ENCODE measurements at regions not wholly inside any gene's neighbourhood (a gene's known extent, or its start where the extent isn't known, plus 50 kb on each side); places are given as distances from the start of the nearest gene placed in this dataset.

DNA sequence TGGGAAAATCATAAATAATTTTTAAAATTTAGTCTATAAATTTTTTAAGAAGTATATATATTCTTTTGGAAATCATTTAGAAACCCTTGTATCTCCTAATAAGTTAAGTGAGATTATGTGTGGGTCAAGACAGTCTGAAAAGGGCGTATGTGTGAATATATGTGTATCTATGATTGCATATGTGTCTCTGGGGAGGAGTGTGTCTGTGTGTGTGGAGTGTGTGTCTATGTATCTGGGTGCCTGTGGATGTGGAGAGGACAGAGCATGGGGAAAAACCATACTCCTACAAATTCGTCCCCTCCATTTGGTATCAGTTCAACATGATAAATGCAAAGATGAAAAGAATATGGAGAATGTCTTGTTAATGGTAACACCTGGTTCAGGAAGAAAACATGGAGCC, 342.0 kb upstream of the ACTBL2 start:
- DNase-seq, result no peak

DNA sequence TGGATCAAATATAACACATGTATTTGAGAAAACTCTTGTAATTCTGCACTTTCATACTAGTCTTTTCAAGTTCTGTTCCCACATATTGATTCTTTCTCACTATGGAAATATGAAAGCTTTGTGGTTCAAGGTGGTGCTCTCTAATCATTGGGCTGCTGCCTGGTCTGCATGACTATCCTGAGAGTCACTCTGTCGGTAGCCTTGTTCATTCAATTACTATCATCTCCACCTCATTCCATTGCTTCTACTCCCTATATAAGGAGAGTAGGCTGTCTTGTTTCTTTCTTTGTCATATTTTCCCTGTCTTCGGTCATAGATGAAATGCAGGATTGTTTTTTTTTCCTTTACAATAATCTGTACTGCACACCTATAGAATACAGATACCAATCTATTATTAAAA, 341.4 kb upstream of the ACTBL2 start:
- DNase-seq, result no peak

- DNase-seq, result no peak
Measured at GRCh38 chr5:57822651-57823050, 340.0 kb upstream of the ACTBL2 start.

- no peak for DNase-seq
Measured at GRCh38 chr5:57818397-57818796, 335.8 kb upstream of the ACTBL2 start.

DNA sequence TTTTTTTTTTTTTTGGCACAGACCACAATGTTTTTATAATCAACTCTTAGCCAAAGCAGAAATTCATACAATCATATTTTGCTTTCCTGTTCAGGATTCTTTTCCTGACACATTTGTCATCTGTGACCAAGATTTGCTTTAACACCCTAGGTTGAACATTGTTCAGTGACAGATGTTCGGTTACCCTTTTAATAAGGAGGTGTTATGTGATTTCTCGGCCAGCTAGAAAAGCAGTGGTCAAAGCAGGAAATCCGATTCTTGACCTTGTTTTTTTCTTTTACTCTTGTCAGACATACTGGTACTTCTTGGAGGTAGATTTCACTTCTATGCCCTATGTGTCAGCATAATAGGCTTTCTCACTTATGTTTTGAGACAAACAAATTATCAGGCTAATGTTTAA, 335.3 kb upstream of the ACTBL2 start:
- no peak for DNase-seq

GRCh38 chr5:57817001-57817453, 334.4 kb upstream of the ACTBL2 start:
- DNase-seq, result no peak

GRCh38 chr5:57816108-57816507, 333.5 kb upstream of the ACTBL2 start:
- no peak for DNase-seq

GRCh38 chr5:57805732-57806131, 323.1 kb upstream of the ACTBL2 start:
- DNase-seq, result no peak

DNA sequence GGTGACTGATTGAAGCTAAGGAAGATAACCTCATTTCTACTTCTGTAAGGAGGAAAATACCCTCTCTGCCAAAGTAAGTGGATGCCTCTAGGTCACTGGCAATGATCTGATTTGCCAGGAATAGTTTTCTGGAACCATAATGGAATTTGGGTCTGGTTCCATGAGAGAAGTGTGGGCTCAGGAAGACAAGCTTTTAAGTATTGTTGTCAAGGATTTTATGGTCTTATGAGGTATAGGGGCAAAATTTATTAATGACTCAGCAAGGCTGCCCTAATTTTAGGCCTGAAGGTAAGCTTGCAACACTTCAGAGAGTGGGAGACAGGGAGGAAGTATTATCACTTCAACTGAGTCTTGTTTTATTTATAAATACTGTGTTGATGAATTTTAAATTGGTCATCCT, 322.6 kb upstream of the ACTBL2 start:
- DNase-seq, result no peak

- DNase-seq, result no peak
Measured at GRCh38 chr5:57804505-57804904, 321.9 kb upstream of the ACTBL2 start.

- DNase-seq, result no peak
Measured at GRCh38 chr5:57804007-57804444, 321.4 kb upstream of the ACTBL2 start.

- no peak for DNase-seq
Measured at GRCh38 chr5:57802131-57802530, 319.5 kb upstream of the ACTBL2 start.

DNA sequence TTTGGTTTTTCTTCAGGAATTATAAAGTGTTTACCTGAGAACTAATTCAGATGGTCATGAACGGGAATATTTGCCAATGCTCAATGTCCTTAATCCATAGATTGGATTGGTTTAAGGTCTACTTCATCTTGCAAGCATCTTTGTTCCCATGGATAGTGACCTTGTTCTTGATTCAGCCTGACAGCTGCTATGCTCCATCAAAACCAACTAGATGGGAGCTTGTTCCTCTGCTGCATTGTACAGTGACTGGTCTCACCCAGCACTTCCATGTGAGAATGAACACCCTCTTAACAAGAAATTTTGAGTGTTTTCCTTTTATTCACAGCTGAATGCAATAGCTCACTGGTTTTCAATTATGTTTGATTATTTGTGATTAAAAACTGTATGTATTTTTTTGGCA, 312.6 kb upstream of the ACTBL2 start:
- no peak for DNase-seq

- DNase-seq, result no peak
Measured at GRCh38 chr5:57791875-57792274, 309.3 kb upstream of the ACTBL2 start.

GRCh38 chr5:57785946-57786345, 303.3 kb upstream of the ACTBL2 start:
- no peak for DNase-seq

GRCh38 chr5:57784121-57784520, 301.5 kb upstream of the ACTBL2 start:
- DNase-seq, result no peak

GRCh38 chr5:57783693-57784092, 301.1 kb upstream of the ACTBL2 start:
- no peak for DNase-seq

DNA sequence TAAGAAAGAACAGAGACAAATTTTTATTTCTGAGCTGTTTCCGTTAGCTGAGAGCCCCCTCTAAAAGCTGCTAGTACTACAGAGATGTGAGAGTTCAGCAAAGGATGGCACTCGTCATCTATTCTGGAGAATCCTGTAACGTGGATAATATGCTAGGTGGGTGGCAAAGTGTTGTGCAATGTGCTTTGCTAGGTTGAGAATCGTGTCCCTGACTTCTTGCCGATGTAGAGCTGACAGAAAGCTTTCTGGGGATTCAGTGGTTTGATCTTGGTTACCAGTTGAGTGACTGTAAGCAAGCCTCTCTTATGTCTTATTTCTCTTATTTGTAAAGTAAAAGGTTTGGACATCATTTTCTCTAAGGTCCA, 298.3 kb upstream of the ACTBL2 start:
- no peak for DNase-seq

GRCh38 chr5:57780306-57780960, 297.8 kb upstream of the ACTBL2 start:
- DNase-seq, result no peak

DNA sequence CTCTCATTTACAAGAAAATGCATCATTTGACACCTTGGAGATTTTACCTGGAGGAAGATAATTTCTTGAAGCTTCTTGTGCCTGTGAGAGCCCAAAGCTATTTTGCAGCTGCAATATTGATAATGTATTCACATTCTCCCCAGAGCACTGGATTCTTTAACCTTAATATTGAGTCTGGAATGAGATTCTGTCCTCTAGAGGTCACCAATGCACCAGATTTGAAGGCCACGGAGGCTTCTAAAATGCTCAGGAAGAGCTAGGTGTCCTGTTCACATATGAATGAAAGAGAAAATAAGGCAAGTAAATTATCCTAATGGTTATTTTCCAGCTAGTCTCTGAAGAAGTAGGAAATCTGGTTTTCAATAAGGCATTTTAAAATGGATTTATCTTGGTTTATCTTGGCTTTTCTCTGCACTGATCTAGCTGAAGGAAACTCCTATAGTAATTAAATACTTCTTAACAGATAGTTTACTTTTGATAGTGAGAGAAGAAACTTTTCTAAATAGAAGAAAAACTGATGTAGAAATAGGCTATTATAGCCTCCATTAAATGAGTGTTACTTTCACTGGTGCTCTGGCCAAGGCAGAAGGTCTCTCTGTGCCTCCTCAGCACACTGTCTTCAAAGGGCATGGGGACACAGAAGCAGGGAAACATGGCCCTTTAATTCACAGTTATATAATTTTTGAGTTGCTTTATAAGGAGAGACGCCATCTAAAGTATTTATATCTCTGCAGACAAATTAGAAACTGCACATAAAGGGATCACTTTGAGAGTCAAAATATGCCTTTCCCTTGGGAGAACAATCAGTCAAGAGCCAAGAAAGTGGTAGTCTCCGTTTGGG, 297.0 kb upstream of the ACTBL2 start:
- no peak for DNase-seq

DNA sequence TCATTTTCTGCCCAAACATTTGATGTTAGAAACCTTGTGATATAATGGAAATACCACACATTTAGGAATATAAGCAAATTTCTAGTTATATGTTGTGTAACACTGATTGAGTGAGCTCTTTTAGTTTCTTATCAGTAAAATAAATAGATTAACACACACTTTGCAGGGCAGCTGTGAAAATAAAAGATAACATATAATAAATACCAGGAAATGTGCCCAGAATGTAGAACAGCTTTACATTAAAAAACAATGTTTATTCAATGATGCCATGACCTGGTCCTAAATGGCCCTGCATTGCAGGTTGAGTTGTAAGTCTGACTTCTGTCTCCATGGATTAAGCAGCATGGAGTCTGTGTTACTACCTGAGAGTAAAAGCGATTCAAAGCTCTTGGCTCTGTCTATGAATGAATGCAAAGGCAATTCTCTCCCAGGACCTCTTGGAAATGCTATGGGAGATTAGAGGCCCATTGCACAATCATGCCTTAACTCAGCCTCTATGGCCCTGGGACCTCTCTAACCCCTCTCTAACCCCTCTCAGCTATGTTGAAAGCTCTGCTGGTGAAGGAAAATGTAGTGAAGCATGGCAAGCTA, 296.0 kb upstream of the ACTBL2 start:
- DNase-seq, result no peak

- DNase-seq, result no peak
Measured at GRCh38 chr5:57777174-57777581, 294.6 kb upstream of the ACTBL2 start.

DNA sequence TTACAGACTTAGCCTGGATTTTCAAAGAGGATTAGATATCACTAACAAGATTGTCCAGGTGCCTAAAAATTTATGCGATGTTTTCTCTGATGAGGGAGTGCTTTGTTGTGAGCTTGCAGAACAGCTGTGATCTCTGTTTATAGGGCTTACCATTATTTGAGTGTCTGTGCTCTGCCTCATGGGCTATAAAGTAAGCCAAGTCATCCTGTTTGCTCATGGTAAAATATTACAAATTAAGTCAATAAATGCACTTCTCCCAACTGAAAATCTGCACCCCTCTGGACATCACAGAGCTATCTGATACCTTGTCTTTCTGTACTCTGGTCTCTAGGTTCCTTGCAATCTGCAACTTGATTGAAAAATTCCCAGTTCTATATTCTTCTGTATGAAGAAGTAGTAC, 293.4 kb upstream of the ACTBL2 start:
- no peak for DNase-seq

DNA sequence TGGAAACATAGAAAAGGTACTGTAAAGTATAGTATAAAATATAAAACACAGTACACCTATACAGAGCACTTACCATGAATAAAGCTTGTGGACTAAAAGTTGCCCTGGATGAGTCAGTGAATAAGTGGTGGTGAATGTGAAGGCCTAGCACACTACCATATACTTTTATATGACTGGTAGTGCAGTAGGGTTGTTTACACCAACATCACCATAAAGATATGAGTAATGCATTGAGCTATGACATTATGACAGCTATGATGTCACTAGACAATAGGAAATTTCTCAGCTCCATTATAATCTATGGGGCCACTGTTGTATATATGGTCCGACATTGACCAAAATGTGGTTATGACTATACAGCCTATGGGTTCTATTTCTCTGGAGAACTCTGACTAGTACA, 291.8 kb upstream of the ACTBL2 start:
- no peak for DNase-seq

All from activated naive CD4-positive, alpha-beta T cell treated with Interleukin-2 at 50 U/mL for 16 hours (primary cell).